ENCODE measurements at regions not wholly inside any gene's neighbourhood (a gene's known extent, or its start where the extent isn't known, plus 50 kb on each side); places are given as distances from the start of the nearest gene placed in this dataset.
"Not testable (repeated sequence)": the region's sequence is repeated elsewhere in the genome, so short reads cannot be mapped to it uniquely, and the experiment has no call there.

DNA sequence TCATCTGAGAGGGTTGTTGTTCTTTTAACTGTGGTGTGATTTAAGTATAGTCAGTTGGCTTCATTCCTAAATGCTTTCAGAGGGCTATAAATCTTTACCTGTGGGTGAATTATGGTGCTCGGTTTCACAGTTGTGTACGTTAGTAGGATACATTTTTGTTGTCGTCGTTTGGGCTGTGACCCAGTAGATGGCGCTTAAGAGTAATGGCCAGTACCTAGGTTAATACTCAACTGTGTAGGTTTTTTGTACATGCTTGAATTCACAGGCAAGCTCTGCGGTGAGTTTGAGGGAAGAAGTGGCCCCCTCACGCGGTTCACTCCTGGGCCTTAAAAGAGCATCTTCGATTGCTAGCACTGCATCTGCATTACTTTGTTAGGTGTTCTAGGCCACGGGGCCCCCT is 571.7 kb upstream of the TGIF2LX start:
- ATAC-seq; H3K4me1 ChIP-seq (ENCODE audit: low read depth); DNase-seq; H3K9me3 ChIP-seq; H3K4me3 ChIP-seq; intact Hi-C loops (cut with DNase I, micrococcal nuclease); H3K36me3 ChIP-seq (ENCODE audit: low read depth): not testable (repeated sequence)

DNA sequence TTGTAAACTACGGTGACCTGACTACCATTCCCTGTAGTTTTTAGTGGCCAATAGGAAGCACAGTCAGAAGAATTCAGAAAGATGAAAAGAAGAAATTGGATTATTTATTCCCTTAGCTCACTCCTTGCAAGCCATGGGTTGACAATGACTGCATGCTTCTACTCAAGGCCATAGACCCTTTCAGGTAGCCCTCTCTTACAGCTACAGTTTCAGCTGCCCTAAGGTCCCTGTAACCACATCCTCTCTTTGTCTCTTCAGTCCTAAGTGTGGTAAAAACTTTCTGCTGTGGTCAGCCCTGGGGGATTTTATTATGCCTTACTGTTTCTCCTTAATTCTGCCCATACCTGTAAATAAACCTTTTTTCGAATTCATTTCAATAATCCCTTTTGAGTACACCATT is 551.8 kb upstream of the TGIF2LX start:
- H3K36me3 ChIP-seq (ENCODE audit: low read depth); ATAC-seq; intact Hi-C loops (cut with DNase I, micrococcal nuclease); DNase-seq; H3K9me3 ChIP-seq; H3K4me3 ChIP-seq; H3K4me1 ChIP-seq (ENCODE audit: low read depth): not testable (repeated sequence)

DNA sequence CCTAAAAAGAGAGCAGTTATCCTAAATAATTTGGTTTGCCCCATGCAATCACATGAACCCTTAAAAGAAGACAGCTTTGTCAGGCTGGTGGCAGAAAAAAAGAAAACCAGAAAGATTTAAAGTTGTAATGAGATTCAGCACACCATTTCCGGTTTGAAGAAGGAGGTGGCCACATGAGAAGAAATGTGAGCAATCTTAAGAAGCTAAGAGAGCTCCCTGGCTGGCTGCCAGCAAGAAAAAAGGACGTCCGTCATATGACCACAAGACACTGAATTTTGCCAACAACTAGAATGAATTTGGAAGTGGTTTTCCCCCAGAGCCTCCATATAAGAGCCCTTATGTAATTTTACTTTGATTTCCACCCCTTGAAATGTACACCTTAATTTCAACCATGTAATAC is 528.7 kb upstream of the TGIF2LX start:
- H3K9me3 ChIP-seq; H3K36me3 ChIP-seq (ENCODE audit: low read depth); DNase-seq; ATAC-seq; intact Hi-C loops (cut with DNase I, micrococcal nuclease); H3K4me1 ChIP-seq (ENCODE audit: low read depth); H3K4me3 ChIP-seq: not testable (repeated sequence)

DNA sequence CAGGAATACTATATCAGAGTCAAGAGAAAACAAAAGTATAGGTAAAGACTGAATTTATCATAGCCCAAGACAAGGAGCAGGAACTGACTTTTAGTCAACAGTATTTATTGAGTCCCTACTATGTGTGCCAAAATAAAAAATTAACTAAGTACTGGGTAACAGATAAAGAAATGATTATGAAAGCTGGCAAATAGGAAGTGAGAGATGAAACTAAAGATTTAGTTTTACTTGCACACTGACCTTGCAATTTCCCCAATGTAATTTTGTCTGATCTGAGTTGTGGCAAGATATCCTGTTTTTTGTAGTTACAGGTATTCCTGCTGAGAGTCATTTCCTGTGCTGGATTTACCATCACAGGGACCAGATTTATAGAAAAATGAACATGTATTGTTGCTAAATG is 518.9 kb upstream of the TGIF2LX start:
- ATAC-seq; DNase-seq; H3K36me3 ChIP-seq (ENCODE audit: low read depth); H3K4me1 ChIP-seq (ENCODE audit: low read depth); H3K9me3 ChIP-seq; intact Hi-C loops (cut with DNase I, micrococcal nuclease); H3K4me3 ChIP-seq: not testable (repeated sequence)

DNA sequence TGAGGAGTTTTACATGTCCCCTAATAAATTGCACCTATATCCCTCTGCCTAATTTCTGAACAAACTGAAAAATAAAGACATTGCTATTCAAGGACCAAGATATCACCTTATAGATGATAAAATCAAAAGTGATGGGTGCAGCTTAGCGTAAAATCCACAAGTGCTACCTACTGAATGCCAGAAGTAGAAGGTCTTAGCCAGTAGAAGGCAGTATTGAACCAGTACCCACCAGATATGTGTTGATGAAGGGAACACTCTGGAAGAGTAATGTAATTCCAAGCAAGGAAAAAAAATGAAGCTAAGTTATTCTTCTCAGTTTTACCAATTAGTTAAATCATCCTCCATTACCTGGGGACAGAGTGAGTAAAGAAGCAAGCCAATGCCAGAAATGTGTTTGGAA is 516.6 kb upstream of the TGIF2LX start:
- H3K36me3 ChIP-seq (ENCODE audit: low read depth); H3K4me3 ChIP-seq; H3K9me3 ChIP-seq; ATAC-seq; intact Hi-C loops (cut with DNase I, micrococcal nuclease); DNase-seq; H3K4me1 ChIP-seq (ENCODE audit: low read depth): not testable (repeated sequence)

DNA sequence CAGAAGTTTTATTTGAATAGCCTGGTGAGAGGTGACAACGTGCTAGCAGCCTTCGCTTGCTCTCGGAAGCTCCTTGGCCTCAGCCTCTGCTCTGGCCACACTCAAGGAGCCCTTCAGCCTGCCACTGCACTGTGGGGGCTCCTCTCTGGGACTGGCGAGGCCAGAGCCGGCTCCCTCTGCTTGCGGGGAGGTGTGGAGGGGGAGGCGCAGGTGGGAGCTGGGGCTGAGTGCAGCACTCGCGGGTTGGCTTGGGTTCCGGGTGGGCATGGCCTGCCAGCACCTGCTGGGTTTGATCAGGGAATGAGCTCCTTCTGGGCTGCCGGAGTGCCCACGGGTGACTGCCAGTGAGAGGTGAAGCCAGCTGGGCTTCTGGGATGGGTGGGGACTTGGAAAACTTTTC is 504.8 kb upstream of the TGIF2LX start:
- ATAC-seq; intact Hi-C loops (cut with DNase I, micrococcal nuclease); H3K4me3 ChIP-seq; H3K36me3 ChIP-seq (ENCODE audit: low read depth); H3K4me1 ChIP-seq (ENCODE audit: low read depth); H3K9me3 ChIP-seq: not testable (repeated sequence)
- DNase-seq = peak in 1 of 3 donors; percentile 38

DNA sequence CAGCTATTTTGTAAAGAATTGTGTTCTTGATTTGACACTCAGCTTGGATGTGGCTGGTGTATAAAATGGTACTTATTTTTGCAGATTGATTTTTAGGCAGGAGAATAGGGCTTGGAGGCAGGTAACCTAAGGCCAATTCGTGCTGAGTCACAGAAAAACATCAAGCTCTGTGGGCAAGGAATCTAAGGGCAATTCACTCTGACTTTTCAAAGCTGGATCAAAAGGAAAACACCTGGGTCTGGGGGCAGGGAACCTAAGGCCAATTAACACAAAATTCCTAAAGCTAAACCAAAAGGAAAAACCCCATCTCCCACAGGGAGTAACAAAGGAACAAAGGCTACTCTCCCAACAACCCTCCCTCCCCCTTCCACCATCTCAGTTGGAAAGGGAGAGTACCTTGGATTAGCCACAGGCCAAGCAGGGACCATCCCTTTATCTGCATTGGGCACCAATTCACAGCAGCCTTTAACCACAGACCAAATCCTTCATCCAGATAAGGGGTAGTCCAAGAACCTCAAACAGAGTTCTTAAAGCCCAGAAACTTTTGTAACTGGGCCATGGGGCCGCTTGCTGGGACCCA is 489.0 kb upstream of the TGIF2LX start:
- ATAC-seq; H3K9me3 ChIP-seq; H3K36me3 ChIP-seq (ENCODE audit: low read depth); H3K4me3 ChIP-seq; H3K4me1 ChIP-seq (ENCODE audit: low read depth); DNase-seq; intact Hi-C loops (cut with DNase I, micrococcal nuclease): not testable (repeated sequence)

Measured in mucosa of descending colon (tissue), 3 donors.